Immature natural killer cell (primary cell): ENCODE measurements at regions not wholly inside any gene's neighbourhood (a gene's known extent, or its start where the extent isn't known, plus 50 kb on each side); places are given as distances from the start of the nearest gene placed in this dataset.

Source experiments
- DNase-seq, 3 donors: peaks; one replicate each; pipeline ENCODE4 v3.0.0; 2022; ENCODE audit warnings: mixed read lengths in 1 of 3
- H3K27ac Mint-ChIP-seq, 6 donors: one replicate each; pipeline ENCODE4 v1.8.0; 2020; ENCODE audit warnings: mixed read lengths in 6 of 6, mild to moderate bottlenecking in 5 of 6, inconsistent platforms in 4 of 6, moderate library complexity in 3 of 6
- H3K27me3 Mint-ChIP-seq, 3 donors: one replicate each; pipeline ENCODE4 v1.8.0; 2020 to 2021; ENCODE audit warnings: low read depth in 3 of 3, mild to moderate bottlenecking in 3 of 3, mixed read lengths in 3 of 3, moderate library complexity in 3 of 3, inconsistent platforms in 1 of 3
- H3K36me3 Mint-ChIP-seq, 3 donors: one replicate each; pipeline ENCODE4 v1.8.0; 2020; ENCODE audit warnings: mixed read lengths in 3 of 3, inconsistent platforms in 2 of 3, mild to moderate bottlenecking in 2 of 3
- H3K4me1 Mint-ChIP-seq, 2 donors: one replicate each; pipeline ENCODE4 v1.8.0; 2020; ENCODE audit warnings: inconsistent platforms in 2 of 2, mild to moderate bottlenecking in 2 of 2, mixed read lengths in 2 of 2, moderate library complexity in 1 of 2
- H3K4me3 Mint-ChIP-seq, 5 donors: one replicate each; pipeline ENCODE4 v1.8.0; 2020; ENCODE audit warnings: mild to moderate bottlenecking in 5 of 5, mixed read lengths in 5 of 5, inconsistent platforms in 3 of 5, moderate library complexity in 3 of 5
- H3K9me3 Mint-ChIP-seq, 6 donors: one replicate each; pipeline ENCODE4 v1.8.0; 2020; ENCODE audit warnings: mild to moderate bottlenecking in 6 of 6, mixed read lengths in 6 of 6, inconsistent platforms in 4 of 6, moderate library complexity in 3 of 6

- no peaks in the 10 kb centered on the region for H3K4me1 Mint-ChIP-seq
- no peak overlapping the region for H3K27ac Mint-ChIP-seq
- H3K36me3 Mint-ChIP-seq = no peaks in the 10 kb centered on the region
- H3K27me3 Mint-ChIP-seq = peaks cover 0 to 3% (median 0%) of the 10 kb centered on the region in 3 donors
- peaks cover 0 to 8% (median 2%) of the 10 kb centered on the region in 6 donors for H3K9me3 Mint-ChIP-seq
- H3K4me3 Mint-ChIP-seq = no peak overlapping the region
- DNase-seq = no peak
Measured at GRCh38 chr6:127030836-127031235, 87.6 kb upstream of the RSPO3 start.

- Mint-ChIP-seq H3K36me3 (no peaks in the 10 kb centered on the region), H3K4me3 (no peak overlapping the region), H3K27me3 (peaks cover 0 to 3% (median 0%) of the 10 kb centered on the region in 3 donors), H3K4me1 (no peaks in the 10 kb centered on the region), H3K9me3 (peaks cover 0 to 8% (median 2%) of the 10 kb centered on the region in 6 donors), H3K27ac (no peak overlapping the region)
- no peak for DNase-seq
Measured at GRCh38 chr6:127031511-127031910, 87.0 kb upstream of the RSPO3 start.

GRCh38 chr6:127032971-127033370, 85.5 kb upstream of the RSPO3 start:
- Mint-ChIP-seq H3K27me3 (peaks cover 0 to 3% (median 0%) of the 10 kb centered on the region in 3 donors), H3K9me3 (peaks cover 0 to 8% (median 1%) of the 10 kb centered on the region in 6 donors), H3K4me3 (no peak overlapping the region), H3K36me3 (no peaks in the 10 kb centered on the region), H3K27ac (no peak overlapping the region), H3K4me1 (no peaks in the 10 kb centered on the region)
- DNase-seq = no peak

- Mint-ChIP-seq H3K4me1 (no peaks in the 10 kb centered on the region), H3K36me3 (no peaks in the 10 kb centered on the region), H3K4me3 (no peak overlapping the region), H3K27me3 (no peaks in the 10 kb centered on the region), H3K27ac (no peak overlapping the region), H3K9me3 (peaks cover 5 to 35% (median 12%) of the 10 kb centered on the region in 6 donors)
- no peak for DNase-seq
Measured at GRCh38 chr6:127051571-127052260, 66.8 kb upstream of the RSPO3 start.

- no peak for DNase-seq
- Mint-ChIP-seq H3K27ac (peak overlapping the region in 1 of 6 donors; percentile 37), H3K36me3 (no peaks in the 10 kb centered on the region), H3K4me3 (no peak overlapping the region), H3K4me1 (no peaks in the 10 kb centered on the region), H3K9me3 (peaks cover 5 to 24% (median 7%) of the 10 kb centered on the region in 6 donors), H3K27me3 (no peaks in the 10 kb centered on the region)
Measured at GRCh38 chr6:127053032-127053874, 65.2 kb upstream of the RSPO3 start.

GRCh38 chr6:127053875-127054235, 64.6 kb upstream of the RSPO3 start:
- H3K27ac Mint-ChIP-seq = no peak overlapping the region
- no peak for DNase-seq
- no peaks in the 10 kb centered on the region for H3K27me3 Mint-ChIP-seq
- H3K4me3 Mint-ChIP-seq = no peak overlapping the region
- H3K4me1 Mint-ChIP-seq = no peaks in the 10 kb centered on the region
- peaks cover 3 to 29% (median 6%) of the 10 kb centered on the region in 6 donors for H3K9me3 Mint-ChIP-seq
- H3K36me3 Mint-ChIP-seq = no peaks in the 10 kb centered on the region

GRCh38 chr6:127058027-127058426, 60.4 kb upstream of the RSPO3 start:
- Mint-ChIP-seq H3K27ac (no peak overlapping the region), H3K9me3 (peaks cover 0 to 9% (median 2%) of the 10 kb centered on the region in 6 donors), H3K36me3 (no peaks in the 10 kb centered on the region), H3K27me3 (peaks cover 0 to 1% (median 0%) of the 10 kb centered on the region in 3 donors), H3K4me3 (no peak overlapping the region), H3K4me1 (no peaks in the 10 kb centered on the region)
- DNase-seq = no peak

GRCh38 chr6:127058936-127059335, 59.5 kb upstream of the RSPO3 start:
- peaks cover 0 to 9% (median 2%) of the 10 kb centered on the region in 6 donors for H3K9me3 Mint-ChIP-seq
- H3K4me1 Mint-ChIP-seq = no peaks in the 10 kb centered on the region
- DNase-seq = no peak
- no peaks in the 10 kb centered on the region for H3K36me3 Mint-ChIP-seq
- H3K27me3 Mint-ChIP-seq = peaks cover 0 to 1% (median 0%) of the 10 kb centered on the region in 3 donors
- H3K4me3 Mint-ChIP-seq = no peak overlapping the region
- H3K27ac Mint-ChIP-seq = no peak overlapping the region
